Liver (tissue), 8 donors: ENCODE measurements at regions not wholly inside any gene's neighbourhood (a gene's known extent, or its start where the extent isn't known, plus 50 kb on each side); places are given as distances from the start of the nearest gene placed in this dataset.

ENCODE experiments used
- DNase-seq: peaks from one replicate; pipeline ENCODE4 v3.0.0-alpha.2; 2017; ENCODE audit warnings: low spot score
- H3K27ac ChIP-seq, 2 donors: one replicate each; pipeline ENCODE4 v1.7.0; 2013; ENCODE audit warnings: inconsistent platforms in 2 of 2, low read length in 2 of 2, control low read depth in 1 of 2, low read depth in 1 of 2, mild to moderate bottlenecking in 1 of 2
- H3K27me3 ChIP-seq, 4 donors: one replicate each; pipeline versions ENCODE4 v1.6.1 to v1.7.0; 2013; ENCODE audit warnings: low read length in 3 of 4, inconsistent platforms in 1 of 4, mild to moderate bottlenecking in 1 of 4, moderate library complexity in 1 of 4; ENCODE audit not compliant: control insufficient read depth in 4 of 4, insufficient read depth in 4 of 4
- H3K36me3 ChIP-seq, 4 donors: one replicate each; pipeline versions ENCODE4 v1.6.1 to v1.7.0; 2013; ENCODE audit warnings: low read length in 3 of 4, mild to moderate bottlenecking in 3 of 4, low read depth in 1 of 4, moderate library complexity in 1 of 4; ENCODE audit not compliant: control insufficient read depth in 4 of 4, insufficient read depth in 3 of 4
- H3K4me1 ChIP-seq, 4 donors: one replicate each; pipeline versions ENCODE4 v1.6.1 to v1.7.0; 2013; ENCODE audit warnings: low read length in 3 of 4, mild to moderate bottlenecking in 3 of 4, moderate library complexity in 1 of 4; ENCODE audit not compliant: control insufficient read depth in 4 of 4, insufficient read depth in 4 of 4
- H3K4me3 ChIP-seq, 3 donors: one replicate each; pipeline versions ENCODE4 v1.6.1 to v1.7.0; 2013; ENCODE audit warnings: low read length in 3 of 3, control low read depth in 1 of 3, low read depth in 1 of 3, mild to moderate bottlenecking in 1 of 3
- H3K9ac ChIP-seq, 2 donors: one replicate each; pipeline ENCODE4 v1.7.0; 2013; ENCODE audit warnings: low read length in 2 of 2, mild to moderate bottlenecking in 2 of 2, moderate library complexity in 2 of 2, control low read depth in 1 of 2, low read depth in 1 of 2
- H3K9me3 ChIP-seq, 4 donors: one replicate each; pipeline versions ENCODE4 v1.6.1 to v1.7.0; 2013; ENCODE audit warnings: low read length in 3 of 4; ENCODE audit not compliant: control insufficient read depth in 4 of 4
- CTCF ChIP-seq: fragments of 150-350 bp; IDR thresholded peaks from 2 replicates; pipeline ENCODE4 v1.5.1; 2017; ENCODE audit warnings: improper control_type of control experiment, low read depth, low read length; ENCODE audit not compliant: missing input control
- EGR1 ChIP-seq, 2 donors: IDR thresholded peaks; 2 replicates each; pipeline ENCODE4 v1.6.1; 2016 to 2018; ENCODE audit warnings: antibody characterized with exemption in 2 of 2, low read depth in 2 of 2
- FOXA1 ChIP-seq: IDR thresholded peaks from 2 replicates; pipeline ENCODE4 v1.6.1; 2016; ENCODE audit warnings: antibody characterized with exemption
- FOXA2 ChIP-seq: IDR thresholded peaks from 2 replicates; pipeline ENCODE4 v1.6.1; 2016; ENCODE audit warnings: antibody characterized with exemption
- HNF4G ChIP-seq: IDR thresholded peaks from 2 replicates; pipeline ENCODE4 v1.6.1; 2016; ENCODE audit warnings: antibody characterized with exemption
- JUND ChIP-seq, 2 donors: IDR thresholded peaks; 2 replicates each; pipeline ENCODE4 v1.6.1; 2016; ENCODE audit warnings: antibody characterized with exemption in 2 of 2
- NR2F2 ChIP-seq: IDR thresholded peaks from 2 replicates; pipeline ENCODE4 v1.6.1; 2016; ENCODE audit warnings: antibody characterized with exemption
- RAD21 ChIP-seq, 2 donors: IDR thresholded peaks; 2 replicates each; pipeline ENCODE4 v1.6.1; 2016; ENCODE audit warnings: antibody characterized with exemption in 2 of 2, mild to moderate bottlenecking in 2 of 2
- REST ChIP-seq: IDR thresholded peaks from 2 replicates; pipeline ENCODE4 v1.6.1; 2016; ENCODE audit warnings: antibody characterized with exemption, mild to moderate bottlenecking
- RXRA ChIP-seq, 2 donors: IDR thresholded peaks; 2 replicates each; pipeline ENCODE4 v1.6.1; 2017 to 2018; ENCODE audit warnings: antibody characterized with exemption in 2 of 2, mild to moderate bottlenecking in 1 of 2
- SP1 ChIP-seq: IDR thresholded peaks from 2 replicates; pipeline ENCODE4 v1.6.1; 2018; ENCODE audit warnings: antibody characterized with exemption, mild to moderate bottlenecking
- TAF1 ChIP-seq: conservative IDR thresholded peaks from 2 replicates; pipeline ENCODE4 v1.6.1; 2016; ENCODE audit warnings: antibody characterized with exemption, mild to moderate bottlenecking
- YY1 ChIP-seq: IDR thresholded peaks from 2 replicates; pipeline ENCODE4 v1.6.1; 2016; ENCODE audit warnings: antibody characterized with exemption, mild to moderate bottlenecking
- WGBS: extraction: QIAGEN DNeasy Blood & Tissue Kit; methylation state at CpG from one replicate; pipeline ENCODE4 v1.1.7; 2013; 5-methylcytosine and 5-hydroxymethylcytosine counted together
- TF ChIP-seq, protein P1 (sequence below): IDR thresholded peaks from 2 replicates; pipeline ENCODE4 v1.6.1; 2016; ENCODE audit warnings: antibody characterized with exemption
- TF ChIP-seq, protein P2 (sequence below): IDR thresholded peaks from 2 replicates; pipeline ENCODE4 v1.6.1; 2016; ENCODE audit warnings: antibody characterized with exemption
- TF ChIP-seq, protein P3 (sequence below): IDR thresholded peaks from 2 replicates; pipeline ENCODE4 v1.6.1; 2016; ENCODE audit warnings: antibody characterized with exemption
- donor health status: healthy.
- donor health status: healthy.
- donor health status: healthy.
- donor health status: healthy.
- donor health status: healthy.

- H3K9ac ChIP-seq = no peak overlapping the region
- WGBS = 46% methylated on average over 1 of the region's 1 CpG
- H3K4me3 ChIP-seq = no peak overlapping the region
- no peaks in the 10 kb centered on the region for H3K27me3 ChIP-seq
- no peaks in the 10 kb centered on the region for H3K36me3 ChIP-seq
- TF ChIP-seq, protein P1, sequence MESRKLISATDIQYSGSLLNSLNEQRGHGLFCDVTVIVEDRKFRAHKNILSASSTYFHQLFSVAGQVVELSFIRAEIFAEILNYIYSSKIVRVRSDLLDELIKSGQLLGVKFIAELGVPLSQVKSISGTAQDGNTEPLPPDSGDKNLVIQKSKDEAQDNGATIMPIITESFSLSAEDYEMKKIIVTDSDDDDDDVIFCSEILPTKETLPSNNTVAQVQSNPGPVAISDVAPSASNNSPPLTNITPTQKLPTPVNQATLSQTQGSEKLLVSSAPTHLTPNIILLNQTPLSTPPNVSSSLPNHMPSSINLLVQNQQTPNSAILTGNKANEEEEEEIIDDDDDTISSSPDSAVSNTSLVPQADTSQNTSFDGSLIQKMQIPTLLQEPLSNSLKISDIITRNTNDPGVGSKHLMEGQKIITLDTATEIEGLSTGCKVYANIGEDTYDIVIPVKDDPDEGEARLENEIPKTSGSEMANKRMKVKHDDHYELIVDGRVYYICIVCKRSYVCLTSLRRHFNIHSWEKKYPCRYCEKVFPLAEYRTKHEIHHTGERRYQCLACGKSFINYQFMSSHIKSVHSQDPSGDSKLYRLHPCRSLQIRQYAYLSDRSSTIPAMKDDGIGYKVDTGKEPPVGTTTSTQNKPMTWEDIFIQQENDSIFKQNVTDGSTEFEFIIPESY = no peak
- TF ChIP-seq REST = no peak
- no peak for DNase-seq
- H3K9me3 ChIP-seq = peaks cover 0 to 2% (median 0%) of the 10 kb centered on the region in 4 donors
- H3K27ac ChIP-seq = no peak overlapping the region
- H3K4me1 ChIP-seq = no peaks in the 10 kb centered on the region
These were observed 170.4 kb upstream of the NRG3 start for GRCh38 chr10:81704596-81704995.

DNA sequence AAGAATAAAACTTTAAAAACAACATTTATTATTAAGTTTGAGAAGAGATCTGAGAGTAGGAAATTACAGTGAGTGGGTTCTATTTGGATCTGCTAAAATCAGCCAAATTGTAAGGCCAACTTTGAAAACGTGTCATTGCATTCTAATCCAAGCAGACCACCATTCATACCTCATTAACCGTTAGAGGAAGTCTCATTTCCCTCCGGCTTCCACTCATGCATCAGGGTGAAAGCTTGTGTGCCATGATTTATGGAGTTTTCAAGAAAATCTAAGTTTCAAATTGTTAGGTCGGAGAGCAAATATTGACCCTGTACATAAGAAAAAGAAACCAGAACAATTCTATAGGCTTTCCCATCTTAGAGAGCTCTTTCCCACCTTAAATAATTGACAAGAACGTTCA lies 166.6 kb upstream of the NRG3 start:
- Histone ChIP-seq H3K9ac (no peak overlapping the region), H3K27me3 (no peaks in the 10 kb centered on the region), H3K4me3 (no peak overlapping the region), H3K4me1 (no peaks in the 10 kb centered on the region), H3K27ac (no peak overlapping the region), H3K9me3 (peaks cover 0 to 2% (median 0%) of the 10 kb centered on the region in 4 donors), H3K36me3 (no peaks in the 10 kb centered on the region)
- 51% methylated on average over 5 of the region's 5 CpGs for WGBS
- no peak for TF ChIP-seq FOXA2
- TF ChIP-seq, protein P2, sequence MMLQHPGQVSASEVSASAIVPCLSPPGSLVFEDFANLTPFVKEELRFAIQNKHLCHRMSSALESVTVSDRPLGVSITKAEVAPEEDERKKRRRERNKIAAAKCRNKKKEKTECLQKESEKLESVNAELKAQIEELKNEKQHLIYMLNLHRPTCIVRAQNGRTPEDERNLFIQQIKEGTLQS = no peak
- no peak for TF ChIP-seq JUND (IDR thresholded peaks at IDR 0.05)
- DNase-seq = no peak

- no peaks in the 10 kb centered on the region for H3K27me3 ChIP-seq
- H3K4me3 ChIP-seq = no peak overlapping the region
- no peak for TF ChIP-seq NR2F2
- TF ChIP-seq CTCF = no peak
- TF ChIP-seq FOXA1 = no peak
- TF ChIP-seq TAF1 = no peak
- TF ChIP-seq REST = no peak
- TF ChIP-seq SP1 = no peak
- TF ChIP-seq RAD21 (IDR thresholded peaks at IDR 0.05) = no peak
- no peak for TF ChIP-seq RXRA (IDR thresholded peaks at IDR 0.05)
- no peak for TF ChIP-seq JUND (IDR thresholded peaks at IDR 0.05)
- TF ChIP-seq, protein P2 = no peak
- TF ChIP-seq HNF4G = no peak
- no peak for TF ChIP-seq EGR1 (IDR thresholded peaks at IDR 0.05; ENCODE audit: low read depth in 2 of 2)
- TF ChIP-seq FOXA2 = no peak
- TF ChIP-seq, protein P3, sequence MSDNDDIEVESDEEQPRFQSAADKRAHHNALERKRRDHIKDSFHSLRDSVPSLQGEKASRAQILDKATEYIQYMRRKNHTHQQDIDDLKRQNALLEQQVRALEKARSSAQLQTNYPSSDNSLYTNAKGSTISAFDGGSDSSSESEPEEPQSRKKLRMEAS = no peak
- no peak for TF ChIP-seq YY1
- no peaks in the 10 kb centered on the region for H3K4me1 ChIP-seq
- WGBS = 68% methylated on average over 2 of the region's 2 CpGs
- H3K9ac ChIP-seq = no peak overlapping the region
- H3K9me3 ChIP-seq = peaks cover 0 to 2% (median 0%) of the 10 kb centered on the region in 4 donors
- no peaks in the 10 kb centered on the region for H3K36me3 ChIP-seq
- H3K27ac ChIP-seq = no peak overlapping the region
- no peak for DNase-seq
These were observed 166.1 kb upstream of the NRG3 start for GRCh38 chr10:81708929-81709328.
